Embryonic facial prominence (tissue), 1 donor: ENCODE measurements at regions not wholly inside any gene's neighbourhood (a gene's known extent, or its start where the extent isn't known, plus 50 kb on each side); places are given as distances from the start of the nearest gene placed in this dataset.

Experiments
- DNase-seq: peaks from one replicate; pipeline ENCODE4 v3.0.0-alpha.2; 2016; ENCODE audit errors: extremely low spot score

- no peak for DNase-seq
Measured at GRCh38 chr16:86196687-86197391, 297.9 kb downstream of the IRF8 start.

DNA sequence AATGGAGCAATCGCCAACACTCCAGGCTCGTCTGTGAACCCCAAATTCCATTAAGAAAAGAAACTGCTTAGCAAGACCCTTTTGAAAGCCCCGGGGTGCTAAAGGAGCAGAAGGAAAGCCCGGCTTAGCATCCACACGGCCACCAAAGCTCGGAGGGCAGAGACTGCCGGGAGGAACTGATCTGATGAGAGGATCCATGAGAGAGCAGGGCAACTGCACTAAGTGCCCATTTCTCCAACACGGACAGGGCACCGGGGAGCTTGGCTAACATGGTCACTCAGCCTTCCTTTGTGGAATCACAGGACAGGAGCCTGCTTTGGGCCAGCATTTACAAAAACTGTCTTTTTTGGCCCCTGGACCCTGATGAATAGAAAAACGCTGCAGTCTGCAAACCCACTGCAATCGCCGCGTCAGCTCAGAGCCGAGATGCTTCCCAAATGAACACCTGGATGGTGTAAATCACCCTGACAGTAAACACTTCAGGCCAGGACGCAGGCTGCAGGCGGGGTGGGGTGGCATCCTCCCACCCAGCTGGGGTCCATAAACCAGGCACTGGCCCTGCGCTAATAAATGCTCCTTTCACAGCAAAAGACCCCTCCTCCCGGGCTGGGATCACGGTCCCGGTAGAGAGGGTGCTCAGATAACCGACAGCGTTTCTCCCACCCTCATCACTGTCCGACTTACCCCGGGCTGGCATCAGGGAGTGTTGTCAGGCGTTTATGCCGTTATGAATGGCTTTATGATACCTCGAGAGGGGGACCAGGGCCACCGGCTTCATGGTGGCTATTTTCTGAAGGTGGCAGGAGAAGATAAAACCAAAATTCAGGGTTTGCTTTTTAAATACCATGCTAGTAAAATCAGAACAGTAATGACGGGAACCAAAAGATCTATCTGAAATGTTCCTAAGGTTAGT is 299.5 kb downstream of the IRF8 start:
- DNase-seq: no peak

- no peak for DNase-seq
Measured at GRCh38 chr16:86199182-86199581, 300.2 kb downstream of the IRF8 start.

GRCh38 chr16:86199871-86200695 is 301.1 kb downstream of the IRF8 start:
- DNase-seq: no peak

- no peak for DNase-seq
Measured at GRCh38 chr16:86200722-86201121, 301.8 kb downstream of the IRF8 start.

GRCh38 chr16:86201746-86202145 is 302.8 kb downstream of the IRF8 start:
- no peak for DNase-seq

- no peak for DNase-seq
Measured at GRCh38 chr16:86202267-86202666, 303.3 kb downstream of the IRF8 start.

GRCh38 chr16:86202760-86203426 is 303.9 kb downstream of the IRF8 start:
- DNase-seq: no peak

DNA sequence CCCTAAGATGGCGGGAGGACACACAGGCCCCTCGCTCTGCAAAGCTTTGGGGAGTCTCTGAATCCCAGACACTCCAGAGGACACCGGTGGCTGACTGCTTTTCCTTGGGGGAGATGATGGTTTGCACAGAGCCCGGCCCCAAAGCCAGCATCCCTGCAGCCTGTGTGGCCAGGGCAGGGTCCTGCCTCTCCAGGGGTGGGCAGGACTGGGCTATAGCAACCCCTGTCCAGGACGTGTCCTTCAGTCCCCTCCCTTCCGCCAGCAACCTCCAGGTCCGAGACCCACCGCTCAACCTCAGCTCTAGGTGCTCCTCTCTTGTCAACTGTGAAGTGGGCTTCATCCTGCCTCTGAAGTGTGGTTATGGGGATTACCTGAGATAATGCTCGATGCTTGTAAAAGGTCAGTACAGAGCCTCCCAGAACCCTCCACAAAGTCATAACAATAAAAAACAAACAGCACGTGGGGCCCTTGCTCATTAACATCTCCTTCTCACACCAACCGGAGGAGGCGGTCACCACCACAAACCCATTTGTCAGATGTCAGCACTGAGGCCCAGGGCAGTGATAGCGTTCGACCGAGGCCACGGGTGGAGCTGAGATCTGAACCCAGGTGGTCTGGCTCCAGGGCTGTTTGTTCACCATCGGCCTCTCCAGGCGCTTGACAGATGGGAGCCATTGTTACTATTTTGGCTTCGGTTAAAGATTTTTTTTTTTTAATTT is 304.8 kb downstream of the IRF8 start:
- no peak for DNase-seq

DNA sequence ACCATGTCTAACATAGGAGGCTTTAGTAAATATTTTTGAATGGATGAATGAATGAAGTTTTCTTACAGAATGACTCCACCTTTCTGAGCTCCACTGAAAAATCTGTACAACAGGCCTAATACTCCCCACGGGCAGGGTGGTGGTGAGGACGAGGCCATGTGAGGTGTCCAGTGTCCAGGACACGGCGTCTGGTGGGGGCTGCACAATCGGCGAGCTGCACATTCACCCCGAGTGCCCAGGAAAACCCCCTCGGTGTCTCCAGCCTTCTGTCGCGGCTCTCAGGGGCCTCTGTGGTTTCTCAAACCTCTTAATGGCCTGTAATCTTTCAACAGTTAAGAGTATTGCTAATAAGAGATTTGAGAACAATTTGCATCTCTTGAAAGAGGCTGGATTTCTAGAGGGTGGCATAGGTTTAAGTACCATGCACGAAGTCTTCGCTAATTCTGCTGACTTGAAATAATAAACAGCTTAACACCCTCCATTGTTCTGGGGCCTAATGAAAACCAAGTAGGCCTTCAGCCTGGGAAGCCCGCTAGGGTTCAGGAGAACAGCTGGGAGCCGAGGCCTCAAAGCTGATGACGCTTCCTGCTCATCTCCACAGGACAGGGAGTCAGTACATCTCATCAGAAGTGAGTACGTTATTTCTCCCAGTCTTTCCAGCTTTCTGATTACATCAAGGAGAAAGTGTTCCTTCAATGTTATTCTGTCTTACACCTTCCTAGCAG is 304.6 kb upstream of the FOXF1 start:
- no peak for DNase-seq

GRCh38 chr16:86207350-86207749 is 303.0 kb upstream of the FOXF1 start:
- no peak for DNase-seq

- no peak for DNase-seq
Measured at GRCh38 chr16:86209202-86209601, 301.1 kb upstream of the FOXF1 start.

DNA sequence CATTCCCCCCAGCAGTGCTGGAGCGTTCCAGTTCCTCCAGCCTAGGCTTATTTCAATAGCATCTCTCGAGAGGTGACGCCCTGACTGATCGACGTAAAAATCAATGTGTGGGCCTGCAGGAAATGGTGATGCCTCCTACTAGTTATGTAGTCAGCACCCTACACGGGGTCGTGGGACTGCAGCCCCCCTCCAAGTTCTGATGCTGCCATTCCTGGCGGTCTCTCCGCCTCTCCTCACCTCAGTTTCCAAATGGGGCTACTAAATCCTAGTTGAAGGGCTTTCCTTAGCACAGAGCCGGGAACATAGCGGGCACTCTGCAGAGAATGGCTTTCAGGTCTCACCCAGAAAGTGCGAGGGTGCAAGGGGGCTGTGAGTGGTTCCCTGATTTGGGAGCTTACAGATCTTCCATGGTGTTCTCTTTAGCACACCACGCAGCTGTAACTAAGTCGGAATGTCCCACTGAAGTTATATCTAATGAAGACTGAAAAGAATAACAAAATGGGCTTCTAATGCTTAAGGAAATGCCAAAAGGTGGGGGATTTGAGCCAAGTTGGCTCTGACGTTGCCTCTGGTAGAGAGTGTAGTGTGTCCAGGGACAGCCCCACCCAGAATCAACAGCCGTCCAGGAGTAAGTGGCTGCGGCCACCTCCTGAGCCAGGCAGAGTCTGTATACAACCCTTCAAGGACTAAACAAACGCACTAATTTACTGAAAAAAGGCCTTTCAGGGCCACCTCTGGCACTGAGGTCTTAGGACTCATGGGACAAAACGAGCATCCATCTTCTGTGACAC is 299.7 kb upstream of the FOXF1 start:
- no peak for DNase-seq

GRCh38 chr16:86211265-86211664 is 299.1 kb upstream of the FOXF1 start:
- DNase-seq: no peak

DNA sequence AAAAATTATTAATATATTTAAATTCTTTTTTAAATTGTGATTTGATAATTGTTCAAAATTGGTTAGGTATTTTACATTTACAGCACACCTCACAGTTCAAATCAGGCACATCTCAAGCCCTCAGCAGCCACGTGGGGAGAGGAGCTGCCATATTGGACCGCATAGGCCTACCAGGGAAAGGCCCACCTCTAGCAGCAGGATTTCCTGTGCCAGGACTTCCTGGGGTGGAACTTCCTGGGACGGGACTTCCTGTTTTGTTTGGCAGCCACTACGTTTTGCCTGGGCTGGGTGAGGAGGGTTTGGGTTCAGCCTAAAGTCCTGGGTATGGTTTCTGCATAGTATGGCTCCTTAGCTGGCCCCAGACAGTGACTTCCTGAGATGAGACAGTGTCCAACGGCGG is 298.5 kb upstream of the FOXF1 start:
- DNase-seq: no peak

DNA sequence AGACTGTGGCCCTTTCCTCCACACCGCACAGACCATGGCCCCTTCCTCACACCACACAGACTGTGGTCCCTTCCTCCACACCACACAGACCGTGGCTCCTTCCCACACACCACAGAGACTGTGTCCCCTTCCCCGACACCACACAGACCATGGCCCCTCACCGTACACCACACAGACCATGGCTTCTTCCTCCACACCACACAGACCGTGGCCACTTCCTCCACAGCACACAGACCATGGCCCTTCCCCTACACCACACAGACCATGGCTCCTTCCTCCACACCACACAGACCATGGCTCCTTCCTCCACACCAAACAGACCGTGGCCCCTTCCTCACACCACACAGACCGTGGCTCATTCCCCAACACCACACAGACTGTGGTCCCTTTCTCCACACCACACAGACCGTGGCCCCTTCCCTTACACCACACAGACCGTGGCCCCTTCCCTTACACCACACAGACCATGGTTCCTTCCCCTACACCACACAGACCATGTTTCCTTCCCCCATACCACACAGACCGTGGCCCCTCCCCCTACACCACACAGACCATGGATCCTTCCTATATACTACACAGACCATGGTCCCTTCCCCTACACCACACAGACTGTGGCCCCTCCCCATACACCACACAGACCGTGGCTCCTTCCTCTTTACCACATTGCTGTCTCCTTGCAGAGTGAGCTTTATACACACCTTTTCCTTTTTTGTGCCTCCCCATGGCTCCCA is 297.5 kb upstream of the FOXF1 start:
- DNase-seq: no peak

DNA sequence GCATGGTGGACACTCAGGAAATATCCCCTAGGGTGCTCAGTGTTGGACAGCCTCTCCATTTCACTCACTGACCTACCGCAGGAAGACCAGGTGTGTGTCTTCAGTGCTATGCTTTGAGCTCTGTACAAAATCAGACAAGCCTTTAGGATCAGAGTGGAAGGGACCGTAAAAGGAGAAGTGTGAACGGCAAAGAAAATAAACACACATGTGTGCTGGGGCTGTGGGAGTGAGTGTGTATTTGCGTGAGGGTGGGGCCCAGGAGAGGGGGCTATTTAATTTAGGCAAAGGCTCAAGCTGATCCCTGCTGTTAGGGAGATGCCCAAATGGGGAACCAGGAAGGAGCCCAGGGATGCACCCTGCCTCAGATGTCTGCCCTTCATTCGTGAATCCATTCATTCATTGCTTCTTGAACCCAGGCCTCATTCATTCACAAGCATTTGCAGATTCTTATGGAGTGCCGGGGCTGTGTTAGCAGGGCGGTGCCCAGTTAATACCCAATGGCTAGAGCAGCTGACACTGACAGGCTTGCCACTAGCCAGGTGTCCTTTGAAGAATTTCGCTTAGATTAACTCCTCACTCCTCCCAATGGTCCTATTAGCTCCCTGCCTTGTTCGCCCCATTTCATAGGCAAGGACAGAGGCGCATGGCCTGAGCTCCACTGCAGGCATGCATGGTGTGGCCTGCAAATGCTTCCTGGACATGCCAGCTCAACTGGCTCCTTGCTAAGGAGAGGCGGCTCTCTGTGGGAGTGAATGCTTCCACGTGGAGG is 296.7 kb upstream of the FOXF1 start:
- no peak for DNase-seq
